HEK293 (cell line): ENCODE measurements at regions not wholly inside any gene's neighbourhood (a gene's known extent, or its start where the extent isn't known, plus 50 kb on each side); places are given as distances from the start of the nearest gene placed in this dataset.

Source experiments
- CTCF ChIA-PET: fragments of 350-600 bp; formaldehyde crosslinking; extraction: SDS; loops from one replicate; lab custom pipeline; 2021; ENCODE audit warnings: antibody characterized with exemption; lab: Yijun Ruan, JAX
- POLR2A ChIA-PET: fragments of 300-600 bp; formaldehyde crosslinking; extraction: SDS; loops from one replicate; lab custom pipeline; 2020; ENCODE audit warnings: antibody characterized with exemption, inconsistent platforms; lab: Yijun Ruan, JAX
- H3K27ac ChIP-seq: fragments of 200-500 bp; sonication (Bioruptor generic); 2 replicates; pipeline ENCODE4 v1.5.1; 2014; ENCODE audit warnings: low read depth, low read length, control low read depth, inconsistent platforms; ENCODE audit errors: extremely low read depth
- H3K36me3 ChIP-seq, 2 experiments: fragments of 200-500 bp in 1 of 2; sonication (Bioruptor generic) in 1 of 2; 1 replicate in 1 of 2; 2 replicates in 1 of 2; pipeline ENCODE4 v1.5.1; 2014 to 2017; ENCODE audit warnings: inconsistent platforms in 2 of 2, low read length in 2 of 2; ENCODE audit not compliant: control insufficient read depth in 2 of 2, insufficient read depth in 1 of 2
- H3K4me1 ChIP-seq: fragments of 200-500 bp; sonication (Bioruptor generic); 2 replicates; pipeline ENCODE4 v1.5.1; 2014; ENCODE audit warnings: mild to moderate bottlenecking, low read length, inconsistent platforms; ENCODE audit not compliant: control insufficient read depth, insufficient read depth
- H3K4me3 ChIP-seq: 2 replicates; pipeline ENCODE4 v1.5.1; 2011; ENCODE audit warnings: low read depth, mild to moderate bottlenecking, control low read depth, low read length, moderate library complexity
- H3K9me3 ChIP-seq: fragments of 200-500 bp; sonication (Bioruptor generic); 2 replicates; pipeline ENCODE4 v1.5.1; 2014; ENCODE audit warnings: low read depth, low read length, inconsistent platforms; ENCODE audit not compliant: control insufficient read depth, insufficient read depth
- KLF10 ChIP-seq: fragments of 450-650 bp; IDR thresholded peaks from 2 replicates; pipeline ENCODE4 v1.5.1; 2018; ENCODE audit warnings: missing biosample characterization, mild to moderate bottlenecking, missing genetic modification characterization
- SCRT1 ChIP-seq: fragments of 450-650 bp; formaldehyde crosslinking; IDR thresholded peaks from 2 replicates; pipeline ENCODE4 v1.5.1; 2016; ENCODE audit warnings: missing biosample characterization, missing genetic modification characterization, borderline replicate concordance
- SCRT2 ChIP-seq: fragments of 450-650 bp; formaldehyde crosslinking; IDR thresholded peaks from 2 replicates; pipeline ENCODE4 v1.5.1; 2016; ENCODE audit warnings: missing biosample characterization, missing genetic modification characterization
- SP2 ChIP-seq: fragments of 450-650 bp; formaldehyde crosslinking; IDR thresholded peaks from 2 replicates; pipeline ENCODE4 v1.5.1; 2016; ENCODE audit warnings: missing biosample characterization, missing genetic modification characterization
- ZBTB17 ChIP-seq: fragments of 450-650 bp; formaldehyde crosslinking; IDR thresholded peaks from 2 replicates; pipeline ENCODE4 v1.5.1; 2016; ENCODE audit warnings: missing biosample characterization, missing genetic modification characterization
- ZNF19 ChIP-seq: fragments of 450-650 bp; formaldehyde crosslinking; IDR thresholded peaks from 2 replicates; pipeline ENCODE4; 2016; ENCODE audit warnings: missing biosample characterization, missing genetic modification characterization, low read depth
- ZNF214 ChIP-seq: fragments of 450-650 bp; formaldehyde crosslinking; IDR thresholded peaks from 2 replicates; pipeline ENCODE4 v1.5.1; 2017; ENCODE audit warnings: missing biosample characterization, mild to moderate bottlenecking, missing genetic modification characterization, borderline replicate concordance
- ZNF221 ChIP-seq: fragments of 450-650 bp; formaldehyde crosslinking; IDR thresholded peaks from 2 replicates; pipeline ENCODE4 v1.5.1; 2017; ENCODE audit warnings: missing biosample characterization, missing genetic modification characterization, borderline replicate concordance
- ZNF302 ChIP-seq: fragments of 450-650 bp; formaldehyde crosslinking; IDR thresholded peaks from 2 replicates; pipeline ENCODE4 v1.5.1; 2016; ENCODE audit warnings: missing biosample characterization, missing genetic modification characterization, low read depth
- ZNF48 ChIP-seq: fragments of 450-650 bp; formaldehyde crosslinking; IDR thresholded peaks from 2 replicates; pipeline ENCODE4 v1.5.1; 2016; ENCODE audit warnings: missing biosample characterization, missing genetic modification characterization
- ZNF624 ChIP-seq: fragments of 450-650 bp; formaldehyde crosslinking; IDR thresholded peaks from 2 replicates; pipeline ENCODE4 v1.5.1; 2017; ENCODE audit warnings: missing biosample characterization, missing genetic modification characterization
- ZNF660 ChIP-seq: fragments of 450-650 bp; IDR thresholded peaks from 2 replicates; pipeline ENCODE4 v1.5.1; 2018; ENCODE audit warnings: missing biosample characterization, mild to moderate bottlenecking, missing genetic modification characterization
- ZNF664 ChIP-seq: fragments of 450-650 bp; formaldehyde crosslinking; IDR thresholded peaks from 2 replicates; pipeline ENCODE4 v1.5.1; 2016; ENCODE audit warnings: missing biosample characterization, missing genetic modification characterization
- TF ChIP-seq, protein P1 (sequence below): fragments of 450-650 bp; formaldehyde crosslinking; IDR thresholded peaks from 2 replicates; pipeline ENCODE4 v1.5.1; 2016; ENCODE audit warnings: missing biosample characterization, missing genetic modification characterization
- TF ChIP-seq, protein P2 (sequence below): fragments of 450-650 bp; formaldehyde crosslinking; IDR thresholded peaks from 2 replicates; pipeline ENCODE4 v1.5.1; 2016; ENCODE audit warnings: missing biosample characterization, missing genetic modification characterization, borderline replicate concordance
- TF ChIP-seq, protein P3 (sequence below): fragments of 450-650 bp; formaldehyde crosslinking; IDR thresholded peaks from 2 replicates; pipeline ENCODE4 v1.5.1; 2017; ENCODE audit warnings: missing biosample characterization, missing genetic modification characterization
- TF ChIP-seq, protein P4 (sequence below): fragments of 450-650 bp; formaldehyde crosslinking; IDR thresholded peaks from 2 replicates; pipeline ENCODE4 v1.5.1; 2016; ENCODE audit warnings: missing biosample characterization, missing genetic modification characterization, borderline replicate concordance
- TF ChIP-seq, protein P5 (sequence below): fragments of 450-650 bp; formaldehyde crosslinking; IDR thresholded peaks from 2 replicates; pipeline ENCODE4 v1.5.1; 2016; ENCODE audit warnings: missing biosample characterization, missing genetic modification characterization

DNA sequence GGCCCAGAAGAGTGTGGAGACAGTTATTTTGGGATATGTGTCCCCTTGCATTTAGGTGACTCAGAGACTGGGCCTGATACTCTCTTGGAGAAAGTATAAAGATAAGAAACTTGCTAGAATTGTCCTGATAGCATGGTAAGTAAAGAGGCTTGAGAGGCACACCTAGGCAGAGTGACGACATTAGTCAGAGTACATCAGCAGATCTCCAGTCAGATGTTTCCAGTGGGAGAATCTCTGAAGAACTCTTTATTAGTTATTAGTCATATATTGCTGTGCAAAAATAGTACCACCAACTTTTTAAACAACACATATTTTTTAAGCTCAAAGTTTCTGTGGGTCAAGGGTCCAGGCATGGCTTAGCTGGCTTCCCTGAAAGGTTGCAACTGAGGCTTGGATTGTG, 182.6 kb downstream of the NEBL start (continued):
- TF ChIP-seq ZNF214 (tag by site-specific recombination) (no peak), ZNF48 (tag by site-specific recombination) (no peak), ZNF660 (tag by site-specific recombination) (no peak), ZNF624 (tag by site-specific recombination) (no peak), SP2 (tag by site-specific recombination) (no peak), SCRT2 (tag by site-specific recombination) (no peak)
- TF ChIP-seq, protein P1, sequence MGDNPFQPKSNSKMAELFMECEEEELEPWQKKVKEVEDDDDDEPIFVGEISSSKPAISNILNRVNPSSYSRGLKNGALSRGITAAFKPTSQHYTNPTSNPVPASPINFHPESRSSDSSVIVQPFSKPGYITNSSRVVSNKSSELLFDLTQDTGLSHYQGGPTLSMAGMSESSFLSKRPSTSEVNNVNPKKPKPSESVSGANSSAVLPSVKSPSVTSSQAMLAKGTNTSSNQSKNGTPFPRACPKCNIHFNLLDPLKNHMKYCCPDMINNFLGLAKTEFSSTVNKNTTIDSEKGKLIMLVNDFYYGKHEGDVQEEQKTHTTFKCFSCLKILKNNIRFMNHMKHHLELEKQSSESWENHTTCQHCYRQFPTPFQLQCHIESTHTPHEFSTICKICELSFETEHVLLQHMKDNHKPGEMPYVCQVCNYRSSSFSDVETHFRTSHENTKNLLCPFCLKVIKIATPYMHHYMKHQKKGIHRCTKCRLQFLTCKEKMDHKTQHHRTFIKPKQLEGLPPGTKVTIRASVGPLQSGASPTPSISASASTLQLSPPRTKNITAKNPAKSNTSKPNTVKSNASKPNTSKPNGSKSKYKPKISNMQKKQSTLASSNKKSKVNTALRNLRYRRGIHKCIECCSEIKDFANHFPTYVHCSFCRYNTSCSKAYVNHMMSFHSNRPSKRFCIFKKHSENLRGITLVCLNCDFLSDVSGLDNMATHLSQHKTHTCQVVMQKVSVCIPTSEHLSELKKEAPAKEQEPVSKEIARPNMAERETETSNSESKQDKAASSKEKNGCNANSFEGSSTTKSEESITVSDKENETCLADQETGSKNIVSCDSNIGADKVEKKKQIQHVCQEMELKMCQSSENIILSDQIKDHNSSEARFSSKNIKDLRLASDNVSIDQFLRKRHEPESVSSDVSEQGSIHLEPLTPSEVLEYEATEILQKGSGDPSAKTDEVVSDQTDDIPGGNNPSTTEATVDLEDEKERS, result no peak

DNA sequence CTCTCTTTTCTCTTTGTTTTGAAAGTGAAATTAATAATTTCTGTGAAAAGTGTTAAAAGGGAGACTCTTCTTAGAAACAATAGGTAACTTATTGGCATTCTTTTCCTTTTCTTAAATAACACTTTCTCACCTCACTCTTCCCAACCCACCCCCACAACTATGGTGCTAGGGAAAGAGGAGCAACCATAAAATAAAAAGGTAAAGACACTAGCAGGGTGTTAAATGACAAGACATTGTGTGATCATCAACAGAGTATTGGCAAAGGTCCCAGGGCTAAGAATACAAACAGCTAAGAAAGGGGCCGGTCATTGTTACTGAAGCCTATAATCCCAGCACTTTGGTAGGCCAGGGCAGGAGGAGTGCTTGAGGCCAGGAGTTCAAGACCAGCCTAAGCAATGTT, 183.7 kb downstream of the NEBL start:
- ChIA-PET POLR2A (no interaction called here), CTCF (no interaction called here)
- no peaks in the 10 kb centered on the region for H3K36me3 ChIP-seq
- H3K27ac ChIP-seq, result no peak overlapping the region
- no peaks in the 10 kb centered on the region; the same call in 1 of the 2 replicates for H3K9me3 ChIP-seq
- no peaks in the 10 kb centered on the region for H3K4me1 ChIP-seq
- TF ChIP-seq, protein P2, sequence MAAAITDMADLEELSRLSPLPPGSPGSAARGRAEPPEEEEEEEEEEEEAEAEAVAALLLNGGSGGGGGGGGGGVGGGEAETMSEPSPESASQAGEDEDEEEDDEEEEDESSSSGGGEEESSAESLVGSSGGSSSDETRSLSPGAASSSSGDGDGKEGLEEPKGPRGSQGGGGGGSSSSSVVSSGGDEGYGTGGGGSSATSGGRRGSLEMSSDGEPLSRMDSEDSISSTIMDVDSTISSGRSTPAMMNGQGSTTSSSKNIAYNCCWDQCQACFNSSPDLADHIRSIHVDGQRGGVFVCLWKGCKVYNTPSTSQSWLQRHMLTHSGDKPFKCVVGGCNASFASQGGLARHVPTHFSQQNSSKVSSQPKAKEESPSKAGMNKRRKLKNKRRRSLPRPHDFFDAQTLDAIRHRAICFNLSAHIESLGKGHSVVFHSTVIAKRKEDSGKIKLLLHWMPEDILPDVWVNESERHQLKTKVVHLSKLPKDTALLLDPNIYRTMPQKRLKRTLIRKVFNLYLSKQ (tag by site-specific recombination), result no peak
- TF ChIP-seq SCRT1 (tag by site-specific recombination), result no peak
- TF ChIP-seq, protein P3, sequence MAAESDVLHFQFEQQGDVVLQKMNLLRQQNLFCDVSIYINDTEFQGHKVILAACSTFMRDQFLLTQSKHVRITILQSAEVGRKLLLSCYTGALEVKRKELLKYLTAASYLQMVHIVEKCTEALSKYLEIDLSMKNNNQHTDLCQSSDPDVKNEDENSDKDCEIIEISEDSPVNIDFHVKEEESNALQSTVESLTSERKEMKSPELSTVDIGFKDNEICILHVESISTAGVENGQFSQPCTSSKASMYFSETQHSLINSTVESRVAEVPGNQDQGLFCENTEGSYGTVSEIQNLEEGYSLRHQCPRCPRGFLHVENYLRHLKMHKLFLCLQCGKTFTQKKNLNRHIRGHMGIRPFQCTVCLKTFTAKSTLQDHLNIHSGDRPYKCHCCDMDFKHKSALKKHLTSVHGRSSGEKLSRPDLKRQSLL (tag by site-specific recombination), result no peak
- H3K4me3 ChIP-seq, result no peak overlapping the region

DNA sequence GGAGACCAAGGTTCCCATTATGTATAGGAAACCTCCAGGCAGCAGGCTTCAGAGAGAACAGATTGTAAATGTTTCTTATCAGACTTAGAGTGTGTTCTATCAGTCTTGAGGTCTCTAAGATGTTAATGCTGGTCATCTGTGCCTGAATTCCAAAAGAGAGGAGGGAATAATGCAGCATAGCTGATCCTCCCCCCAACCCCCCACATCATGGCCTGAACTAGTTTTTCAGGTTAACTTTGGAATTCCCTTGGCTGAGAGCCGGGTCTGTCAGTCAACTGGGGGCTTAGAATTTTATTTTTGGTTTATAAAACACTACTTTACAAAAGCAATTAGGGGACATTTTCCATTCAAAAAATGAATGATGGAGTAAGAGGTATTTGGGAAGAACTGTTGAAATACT, 184.3 kb downstream of the NEBL start:
- no peak overlapping the region for H3K4me3 ChIP-seq
- no peak overlapping the region for H3K27ac ChIP-seq
- ChIA-PET POLR2A (no interaction called here), CTCF (no interaction called here)
- no peaks in the 10 kb centered on the region; the same call in 1 of the 2 replicates for H3K9me3 ChIP-seq
- H3K36me3 ChIP-seq, result no peaks in the 10 kb centered on the region
- no peaks in the 10 kb centered on the region for H3K4me1 ChIP-seq
- TF ChIP-seq, protein P4, sequence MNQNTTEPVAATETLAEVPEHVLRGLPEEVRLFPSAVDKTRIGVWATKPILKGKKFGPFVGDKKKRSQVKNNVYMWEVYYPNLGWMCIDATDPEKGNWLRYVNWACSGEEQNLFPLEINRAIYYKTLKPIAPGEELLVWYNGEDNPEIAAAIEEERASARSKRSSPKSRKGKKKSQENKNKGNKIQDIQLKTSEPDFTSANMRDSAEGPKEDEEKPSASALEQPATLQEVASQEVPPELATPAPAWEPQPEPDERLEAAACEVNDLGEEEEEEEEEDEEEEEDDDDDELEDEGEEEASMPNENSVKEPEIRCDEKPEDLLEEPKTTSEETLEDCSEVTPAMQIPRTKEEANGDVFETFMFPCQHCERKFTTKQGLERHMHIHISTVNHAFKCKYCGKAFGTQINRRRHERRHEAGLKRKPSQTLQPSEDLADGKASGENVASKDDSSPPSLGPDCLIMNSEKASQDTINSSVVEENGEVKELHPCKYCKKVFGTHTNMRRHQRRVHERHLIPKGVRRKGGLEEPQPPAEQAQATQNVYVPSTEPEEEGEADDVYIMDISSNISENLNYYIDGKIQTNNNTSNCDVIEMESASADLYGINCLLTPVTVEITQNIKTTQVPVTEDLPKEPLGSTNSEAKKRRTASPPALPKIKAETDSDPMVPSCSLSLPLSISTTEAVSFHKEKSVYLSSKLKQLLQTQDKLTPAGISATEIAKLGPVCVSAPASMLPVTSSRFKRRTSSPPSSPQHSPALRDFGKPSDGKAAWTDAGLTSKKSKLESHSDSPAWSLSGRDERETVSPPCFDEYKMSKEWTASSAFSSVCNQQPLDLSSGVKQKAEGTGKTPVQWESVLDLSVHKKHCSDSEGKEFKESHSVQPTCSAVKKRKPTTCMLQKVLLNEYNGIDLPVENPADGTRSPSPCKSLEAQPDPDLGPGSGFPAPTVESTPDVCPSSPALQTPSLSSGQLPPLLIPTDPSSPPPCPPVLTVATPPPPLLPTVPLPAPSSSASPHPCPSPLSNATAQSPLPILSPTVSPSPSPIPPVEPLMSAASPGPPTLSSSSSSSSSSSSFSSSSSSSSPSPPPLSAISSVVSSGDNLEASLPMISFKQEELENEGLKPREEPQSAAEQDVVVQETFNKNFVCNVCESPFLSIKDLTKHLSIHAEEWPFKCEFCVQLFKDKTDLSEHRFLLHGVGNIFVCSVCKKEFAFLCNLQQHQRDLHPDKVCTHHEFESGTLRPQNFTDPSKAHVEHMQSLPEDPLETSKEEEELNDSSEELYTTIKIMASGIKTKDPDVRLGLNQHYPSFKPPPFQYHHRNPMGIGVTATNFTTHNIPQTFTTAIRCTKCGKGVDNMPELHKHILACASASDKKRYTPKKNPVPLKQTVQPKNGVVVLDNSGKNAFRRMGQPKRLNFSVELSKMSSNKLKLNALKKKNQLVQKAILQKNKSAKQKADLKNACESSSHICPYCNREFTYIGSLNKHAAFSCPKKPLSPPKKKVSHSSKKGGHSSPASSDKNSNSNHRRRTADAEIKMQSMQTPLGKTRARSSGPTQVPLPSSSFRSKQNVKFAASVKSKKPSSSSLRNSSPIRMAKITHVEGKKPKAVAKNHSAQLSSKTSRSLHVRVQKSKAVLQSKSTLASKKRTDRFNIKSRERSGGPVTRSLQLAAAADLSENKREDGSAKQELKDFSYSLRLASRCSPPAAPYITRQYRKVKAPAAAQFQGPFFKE, result no peak
- TF ChIP-seq, protein P5, sequence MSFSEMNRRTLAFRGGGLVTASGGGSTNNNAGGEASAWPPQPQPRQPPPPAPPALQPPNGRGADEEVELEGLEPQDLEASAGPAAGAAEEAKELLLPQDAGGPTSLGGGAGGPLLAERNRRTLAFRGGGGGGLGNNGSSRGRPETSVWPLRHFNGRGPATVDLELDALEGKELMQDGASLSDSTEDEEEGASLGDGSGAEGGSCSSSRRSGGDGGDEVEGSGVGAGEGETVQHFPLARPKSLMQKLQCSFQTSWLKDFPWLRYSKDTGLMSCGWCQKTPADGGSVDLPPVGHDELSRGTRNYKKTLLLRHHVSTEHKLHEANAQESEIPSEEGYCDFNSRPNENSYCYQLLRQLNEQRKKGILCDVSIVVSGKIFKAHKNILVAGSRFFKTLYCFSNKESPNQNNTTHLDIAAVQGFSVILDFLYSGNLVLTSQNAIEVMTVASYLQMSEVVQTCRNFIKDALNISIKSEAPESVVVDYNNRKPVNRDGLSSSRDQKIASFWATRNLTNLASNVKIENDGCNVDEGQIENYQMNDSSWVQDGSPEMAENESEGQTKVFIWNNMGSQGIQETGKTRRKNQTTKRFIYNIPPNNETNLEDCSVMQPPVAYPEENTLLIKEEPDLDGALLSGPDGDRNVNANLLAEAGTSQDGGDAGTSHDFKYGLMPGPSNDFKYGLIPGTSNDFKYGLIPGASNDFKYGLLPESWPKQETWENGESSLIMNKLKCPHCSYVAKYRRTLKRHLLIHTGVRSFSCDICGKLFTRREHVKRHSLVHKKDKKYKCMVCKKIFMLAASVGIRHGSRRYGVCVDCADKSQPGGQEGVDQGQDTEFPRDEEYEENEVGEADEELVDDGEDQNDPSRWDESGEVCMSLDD (tag by site-specific recombination), result no peak
- TF ChIP-seq ZNF664, result no peak
- no peak for TF ChIP-seq ZNF221 (tag by site-specific recombination)
- no peak for TF ChIP-seq ZNF302 (tag by site-specific recombination)
- no peak for TF ChIP-seq KLF10
- TF ChIP-seq ZBTB17 (tag by site-specific recombination), result no peak
- TF ChIP-seq ZNF19 (tag by site-specific recombination), result no peak
